ENCODE measurements at regions not wholly inside any gene's neighbourhood (a gene's known extent, or its start where the extent isn't known, plus 50 kb on each side); places are given as distances from the start of the nearest gene placed in this dataset.
"Not testable (repeated sequence)": the region's sequence is repeated elsewhere in the genome, so short reads cannot be mapped to it uniquely, and the experiment has no call there.

DNA sequence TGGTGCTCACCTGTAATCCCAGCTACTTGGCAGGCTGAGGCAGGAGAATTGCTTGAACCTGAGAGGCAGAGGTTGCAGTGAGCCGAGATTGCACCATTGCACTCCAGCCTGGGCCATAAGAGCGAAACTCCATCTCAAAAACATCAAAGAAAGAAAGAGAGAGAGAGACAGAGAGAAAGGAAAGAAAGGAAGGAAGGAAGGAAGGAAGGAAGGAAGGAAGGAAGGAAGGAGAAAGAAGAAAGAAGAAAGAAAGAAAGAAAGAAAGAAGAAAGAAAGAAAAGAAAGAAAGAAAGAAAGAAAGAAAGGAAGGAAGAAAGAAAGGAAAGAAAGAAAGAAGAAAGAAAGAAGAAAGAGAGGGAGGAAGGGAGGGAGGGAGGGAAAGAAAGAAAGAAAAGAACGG, 69.4 kb upstream of the SLC25A33 start:
- DNase-seq: not testable (repeated sequence)

- DNase-seq: no peak
Measured at GRCh38 chr1:9471679-9472078, 67.6 kb upstream of the SLC25A33 start.

- DNase-seq: no peak
Measured at GRCh38 chr1:9472386-9473031, 66.8 kb upstream of the SLC25A33 start.

DNA sequence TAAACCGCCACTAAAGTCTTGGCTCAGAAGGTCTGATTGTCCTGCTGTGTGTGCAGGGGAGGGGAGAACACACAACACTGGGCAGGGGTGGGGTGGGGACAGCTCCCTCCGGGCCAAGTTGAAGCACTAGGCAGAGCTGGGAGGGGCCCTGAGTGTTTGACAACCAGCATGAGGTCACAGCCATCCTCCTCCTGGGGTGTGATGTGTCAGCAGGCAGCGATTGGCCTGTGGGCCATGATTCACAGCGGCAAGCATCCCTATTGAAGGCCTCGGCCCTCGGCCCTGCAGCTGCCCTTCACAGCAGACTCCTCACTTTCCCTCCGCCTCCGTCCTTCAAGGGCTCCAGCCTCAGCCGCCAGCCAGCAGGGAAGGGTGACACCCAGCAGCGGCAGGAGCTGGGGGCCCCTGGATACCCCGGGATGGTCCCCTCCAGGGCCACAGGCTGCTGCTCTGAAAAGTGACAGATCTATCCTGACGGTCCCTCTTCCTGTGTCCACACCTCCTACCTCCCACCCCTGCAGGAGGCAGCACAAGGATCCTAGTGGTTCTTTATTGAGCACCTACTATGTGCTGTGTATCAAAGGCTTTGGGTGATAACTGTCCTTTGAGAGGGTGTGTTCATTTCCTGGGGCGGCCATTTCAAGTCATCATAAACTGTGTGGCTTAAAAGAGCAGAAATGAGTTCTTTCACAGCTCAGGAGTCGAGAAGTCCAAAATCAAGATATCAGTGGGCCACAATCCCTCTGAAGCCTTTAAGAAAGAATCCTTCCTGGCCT, 66.0 kb upstream of the SLC25A33 start:
- no peak for DNase-seq

GRCh38 chr1:9475061-9475627, 64.1 kb upstream of the SLC25A33 start:
- DNase-seq: no peak

DNA sequence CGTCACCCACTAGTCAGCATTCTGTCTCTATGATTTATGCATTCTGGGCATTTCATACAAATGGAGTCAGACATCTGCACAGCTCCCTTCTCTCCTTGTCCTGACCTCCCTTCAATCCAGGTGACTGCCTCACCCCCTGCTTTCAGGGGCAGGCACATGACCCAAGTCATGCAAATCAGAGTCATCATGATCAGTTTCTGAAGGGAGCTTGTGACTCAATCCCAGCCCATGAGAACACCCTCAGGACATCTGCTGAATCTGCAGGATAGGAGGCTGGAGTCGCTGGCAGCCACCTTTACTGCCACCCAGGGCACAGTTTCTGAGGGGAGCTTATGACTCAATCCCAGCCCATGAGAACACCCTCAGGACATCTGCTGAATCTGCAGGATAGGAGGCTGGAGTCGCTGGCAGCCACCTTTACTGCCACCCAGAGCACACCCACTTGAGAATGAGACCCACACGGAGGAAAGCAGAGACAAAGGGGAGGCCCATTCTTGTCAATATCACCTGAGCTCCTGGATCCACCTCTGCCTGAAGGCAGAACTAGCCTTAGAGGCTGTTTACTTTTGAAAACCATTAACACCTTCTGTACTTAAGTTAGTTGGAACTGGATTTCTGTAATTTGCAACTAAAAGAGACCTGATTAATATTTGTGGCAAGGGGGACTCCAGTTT, 62.3 kb upstream of the SLC25A33 start:
- no peak for DNase-seq

DNA sequence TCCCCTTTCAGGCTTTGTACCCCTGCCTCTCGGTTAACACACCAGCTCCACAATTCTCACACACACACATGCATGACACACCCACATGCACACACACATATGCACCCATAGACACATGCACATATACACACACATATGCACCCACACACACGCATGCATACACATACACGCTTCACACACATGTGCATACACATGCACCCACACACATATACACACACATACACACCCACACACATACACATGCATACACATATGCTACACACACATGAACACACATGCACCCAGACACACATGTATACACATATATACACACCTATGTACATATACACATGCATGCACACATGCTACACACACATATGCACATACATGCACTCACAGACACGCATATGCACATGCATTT, 61.7 kb upstream of the SLC25A33 start:
- DNase-seq: no peak

- DNase-seq: no peak
Measured at GRCh38 chr1:9478021-9478420, 61.2 kb upstream of the SLC25A33 start.

DNA sequence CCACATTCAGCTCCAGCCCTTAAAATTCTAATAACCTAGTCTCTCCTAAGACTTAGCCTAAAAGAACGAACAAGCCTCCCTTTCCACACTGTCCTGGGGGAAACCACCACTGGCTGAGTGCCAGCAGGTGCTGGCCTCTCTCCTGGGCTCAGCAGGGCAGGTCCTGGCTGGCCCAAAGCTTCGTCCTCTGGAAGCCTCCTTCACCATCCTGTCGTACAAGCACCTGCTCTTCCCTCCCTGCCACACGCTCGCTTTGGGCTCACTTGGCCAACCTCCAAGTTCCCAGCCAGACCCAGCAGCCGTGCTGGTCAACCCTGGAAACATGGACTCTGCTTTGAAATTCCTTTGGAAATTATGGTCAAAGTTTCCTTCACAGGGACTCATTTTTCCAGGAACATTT, 58.2 kb upstream of the SLC25A33 start:
- DNase-seq: peak; percentile 1

DNA sequence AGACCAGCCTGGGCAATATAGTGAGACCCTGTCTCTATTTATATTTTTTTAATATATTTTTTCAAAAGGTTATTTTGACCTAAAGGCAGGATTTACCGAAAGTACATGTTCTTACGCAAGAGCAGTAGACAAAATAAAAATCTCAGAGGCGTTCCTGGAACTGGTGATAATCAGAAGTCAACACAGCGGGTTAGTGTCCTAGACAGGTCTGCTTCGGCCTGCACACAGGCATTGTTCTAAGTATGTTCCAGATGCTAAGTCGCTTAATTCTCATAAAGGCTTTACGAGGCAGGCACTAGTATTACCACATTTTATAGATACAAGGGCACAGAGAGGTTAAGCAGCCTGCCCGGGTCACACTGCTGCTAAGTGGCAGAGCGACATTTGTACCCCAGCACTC, 56.9 kb upstream of the SLC25A33 start:
- no peak for DNase-seq

GRCh38 chr1:9482816-9483572, 56.3 kb upstream of the SLC25A33 start:
- DNase-seq: no peak

GRCh38 chr1:9486466-9487140, 52.7 kb upstream of the SLC25A33 start:
- DNase-seq: no peak
